ENCODE measurements at regions not wholly inside any gene's neighbourhood (a gene's known extent, or its start where the extent isn't known, plus 50 kb on each side); places are given as distances from the start of the nearest gene placed in this dataset.

- TF ChIP-seq CTCF (IDR thresholded peaks at IDR 0.05; ENCODE audit: low read depth, low read length), result no peak
- Histone ChIP-seq H3K4me3 (no peak overlapping the region), H3K27me3 (no peaks in the 10 kb centered on the region), H3K4me1 (ENCODE audit: low read depth) (no peaks in the 10 kb centered on the region), H3K27ac (no peak overlapping the region), H3K36me3 (no peaks in the 10 kb centered on the region), H3K9me3 (ENCODE audit: low read depth) (no peaks in the 10 kb centered on the region)
- no peak for DNase-seq (ENCODE audit: low read depth in 1 of 2, low spot score in 1 of 2)
Measured at GRCh38 chr13:103958691-103959090, 892.5 kb upstream of the SLC10A2 start.

GRCh38 chr13:103957939-103958338, 891.7 kb upstream of the SLC10A2 start:
- Histone ChIP-seq H3K27me3 (no peaks in the 10 kb centered on the region), H3K9me3 (ENCODE audit: low read depth) (no peaks in the 10 kb centered on the region), H3K36me3 (no peaks in the 10 kb centered on the region), H3K4me1 (ENCODE audit: low read depth) (no peaks in the 10 kb centered on the region), H3K4me3 (no peak overlapping the region), H3K27ac (no peak overlapping the region)
- no peak for TF ChIP-seq CTCF (IDR thresholded peaks at IDR 0.05; ENCODE audit: low read depth, low read length)
- no peak for DNase-seq (ENCODE audit: low read depth in 1 of 2, low spot score in 1 of 2)

GRCh38 chr13:103953859-103954258, 887.6 kb upstream of the SLC10A2 start:
- no peak overlapping the region for H3K27ac ChIP-seq
- no peak overlapping the region for H3K4me3 ChIP-seq
- no peaks in the 10 kb centered on the region for H3K36me3 ChIP-seq
- no peak for DNase-seq (ENCODE audit: low read depth in 1 of 2, low spot score in 1 of 2)
- H3K27me3 ChIP-seq, result no peaks in the 10 kb centered on the region
- no peaks in the 10 kb centered on the region for H3K4me1 ChIP-seq (ENCODE audit: low read depth)
- no peaks in the 10 kb centered on the region for H3K9me3 ChIP-seq (ENCODE audit: low read depth)
- no peak for TF ChIP-seq CTCF (IDR thresholded peaks at IDR 0.05; ENCODE audit: low read depth, low read length)

- TF ChIP-seq CTCF (IDR thresholded peaks at IDR 0.05; ENCODE audit: low read depth, low read length), result no peak
- H3K4me3 ChIP-seq, result no peak overlapping the region
- H3K27ac ChIP-seq, result no peak overlapping the region
Measured at GRCh38 chr13:103952183-103952582, 886.0 kb upstream of the SLC10A2 start.

GRCh38 chr13:103948426-103948825, 882.2 kb upstream of the SLC10A2 start:
- peak in 1 of 2 donors; percentile 74 for DNase-seq (ENCODE audit: low read depth in 1 of 2, low spot score in 1 of 2)
- H3K36me3 ChIP-seq, result no peaks in the 10 kb centered on the region
- TF ChIP-seq CTCF (IDR thresholded peaks at IDR 0.05; ENCODE audit: low read depth, low read length), result no peak
- no peaks in the 10 kb centered on the region for H3K27me3 ChIP-seq
- no peaks in the 10 kb centered on the region for H3K4me1 ChIP-seq (ENCODE audit: low read depth)
- no peak overlapping the region for H3K4me3 ChIP-seq
- no peak overlapping the region for H3K27ac ChIP-seq
- H3K9me3 ChIP-seq (ENCODE audit: low read depth), result no peaks in the 10 kb centered on the region

More at GRCh38 chr13:103952183-103952582, 886.0 kb upstream of the SLC10A2 start:
- Histone ChIP-seq H3K9me3 (ENCODE audit: low read depth) (no peaks in the 10 kb centered on the region), H3K27me3 (no peaks in the 10 kb centered on the region), H3K36me3 (no peaks in the 10 kb centered on the region), H3K4me1 (ENCODE audit: low read depth) (no peaks in the 10 kb centered on the region)
- no peak for DNase-seq (ENCODE audit: low read depth in 1 of 2, low spot score in 1 of 2)

- no peaks in the 10 kb centered on the region for H3K9me3 ChIP-seq (ENCODE audit: low read depth)
- no peaks in the 10 kb centered on the region for H3K27me3 ChIP-seq
- H3K4me1 ChIP-seq (ENCODE audit: low read depth), result no peaks in the 10 kb centered on the region
Measured at GRCh38 chr13:103945836-103946235, 879.6 kb upstream of the SLC10A2 start.

More at GRCh38 chr13:103945836-103946235, 879.6 kb upstream of the SLC10A2 start:
- TF ChIP-seq CTCF (IDR thresholded peaks at IDR 0.05; ENCODE audit: low read depth, low read length), result no peak
- Histone ChIP-seq H3K4me3 (no peak overlapping the region), H3K27ac (no peak overlapping the region), H3K36me3 (no peaks in the 10 kb centered on the region)
- DNase-seq (ENCODE audit: low read depth in 1 of 2, low spot score in 1 of 2), result peak in 1 of 2 donors; percentile 32

Measured in cardiac muscle cell (in vitro differentiated cells and primary cell).